ENCODE measurements at regions not wholly inside any gene's neighbourhood (a gene's known extent, or its start where the extent isn't known, plus 50 kb on each side); places are given as distances from the start of the nearest gene placed in this dataset.

DNA sequence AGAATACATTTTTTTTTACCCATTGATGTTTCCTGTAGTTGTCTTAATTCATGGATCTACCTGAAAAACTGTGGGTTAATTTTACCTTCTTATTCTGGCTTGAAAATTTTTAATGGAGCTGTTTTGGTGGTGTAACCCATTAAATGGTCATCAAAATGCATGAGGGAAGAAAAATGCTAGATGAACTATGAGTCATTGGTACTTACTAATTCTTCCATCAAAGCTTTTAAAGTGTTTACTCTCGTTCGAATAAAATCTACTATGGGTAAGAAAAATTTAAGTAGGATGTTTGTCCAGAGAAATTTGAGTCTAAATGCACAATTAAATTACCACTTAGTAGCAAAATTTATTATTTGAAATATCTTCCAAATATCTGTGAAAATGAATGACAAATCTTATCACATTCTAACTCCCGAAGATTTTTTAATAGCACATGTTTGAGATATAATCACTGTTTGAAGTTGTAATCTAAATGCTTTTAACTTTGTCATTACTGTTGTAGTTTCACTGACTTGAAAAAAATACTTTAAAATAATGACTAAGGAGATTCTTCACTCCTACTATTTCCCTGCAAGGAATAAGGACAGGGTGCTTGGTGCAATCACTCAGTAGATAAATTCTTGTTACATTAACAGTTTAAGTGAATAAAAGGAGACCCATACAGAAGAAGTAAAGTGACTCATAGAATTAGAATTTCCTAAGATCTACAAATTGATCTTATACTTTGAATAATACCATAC is 437.7 kb downstream of the IRS2 start:
- TF ChIP-seq, protein P1, sequence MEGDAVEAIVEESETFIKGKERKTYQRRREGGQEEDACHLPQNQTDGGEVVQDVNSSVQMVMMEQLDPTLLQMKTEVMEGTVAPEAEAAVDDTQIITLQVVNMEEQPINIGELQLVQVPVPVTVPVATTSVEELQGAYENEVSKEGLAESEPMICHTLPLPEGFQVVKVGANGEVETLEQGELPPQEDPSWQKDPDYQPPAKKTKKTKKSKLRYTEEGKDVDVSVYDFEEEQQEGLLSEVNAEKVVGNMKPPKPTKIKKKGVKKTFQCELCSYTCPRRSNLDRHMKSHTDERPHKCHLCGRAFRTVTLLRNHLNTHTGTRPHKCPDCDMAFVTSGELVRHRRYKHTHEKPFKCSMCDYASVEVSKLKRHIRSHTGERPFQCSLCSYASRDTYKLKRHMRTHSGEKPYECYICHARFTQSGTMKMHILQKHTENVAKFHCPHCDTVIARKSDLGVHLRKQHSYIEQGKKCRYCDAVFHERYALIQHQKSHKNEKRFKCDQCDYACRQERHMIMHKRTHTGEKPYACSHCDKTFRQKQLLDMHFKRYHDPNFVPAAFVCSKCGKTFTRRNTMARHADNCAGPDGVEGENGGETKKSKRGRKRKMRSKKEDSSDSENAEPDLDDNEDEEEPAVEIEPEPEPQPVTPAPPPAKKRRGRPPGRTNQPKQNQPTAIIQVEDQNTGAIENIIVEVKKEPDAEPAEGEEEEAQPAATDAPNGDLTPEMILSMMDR (conservative IDR thresholded peaks at IDR 0.05; ENCODE audit: low read depth, low read length) = no peak
- TF ChIP-seq EZH2 (IDR thresholded peaks at IDR 0.05; ENCODE audit: low read length, unreplicated experiment) = no peak

Measured in PC-3 (cell line).